HG02759 (cell line): ENCODE measurements at regions not wholly inside any gene's neighbourhood (a gene's known extent, or its start where the extent isn't known, plus 50 kb on each side); places are given as distances from the start of the nearest gene placed in this dataset.

Source experiments
- ATAC-seq: cut with Tn5 transposase; IDR thresholded peaks from one replicate; pipeline ENCODE4 v1.9.1; 2021; ENCODE audit warnings: mild to moderate bottlenecking, moderate library complexity; ENCODE audit not compliant: unreplicated experiment

- no peak for ATAC-seq
Observed at GRCh38 chr7:21200503-21200902, 227.4 kb upstream of the SP4 start.

GRCh38 chr7:21214657-21215056 is 213.2 kb upstream of the SP4 start:
- no peak for ATAC-seq

GRCh38 chr7:21215307-21215706 is 212.6 kb upstream of the SP4 start:
- ATAC-seq: no peak

- ATAC-seq: no peak
Observed at GRCh38 chr7:21217365-21217764, 210.5 kb upstream of the SP4 start.

- no peak for ATAC-seq
Observed at GRCh38 chr7:21218155-21218554, 209.7 kb upstream of the SP4 start.

- no peak for ATAC-seq
Observed at GRCh38 chr7:21221130-21221529, 206.8 kb upstream of the SP4 start.

GRCh38 chr7:21238400-21239116 is 189.3 kb upstream of the SP4 start:
- no peak for ATAC-seq

- ATAC-seq: no peak
Observed at GRCh38 chr7:21243265-21243664, 184.6 kb upstream of the SP4 start.

GRCh38 chr7:21251151-21251800 is 176.6 kb upstream of the SP4 start:
- ATAC-seq: no peak

GRCh38 chr7:21253740-21254687 is 173.9 kb upstream of the SP4 start:
- ATAC-seq: peak; percentile 65

GRCh38 chr7:21256310-21256877 is 171.5 kb upstream of the SP4 start:
- no peak for ATAC-seq

GRCh38 chr7:21260939-21261338 is 166.9 kb upstream of the SP4 start:
- ATAC-seq: no peak

- ATAC-seq: peak; percentile 74
Observed at GRCh38 chr7:21261627-21262594, 166.0 kb upstream of the SP4 start.

- no peak for ATAC-seq
Observed at GRCh38 chr7:21269021-21269420, 158.9 kb upstream of the SP4 start.

GRCh38 chr7:21276471-21277035 is 151.3 kb upstream of the SP4 start:
- no peak for ATAC-seq

GRCh38 chr7:21278944-21279343 is 148.9 kb upstream of the SP4 start:
- no peak for ATAC-seq

- ATAC-seq: no peak
Observed at GRCh38 chr7:21281193-21281592, 146.7 kb upstream of the SP4 start.

GRCh38 chr7:21293771-21294170 is 134.1 kb upstream of the SP4 start:
- ATAC-seq: no peak

GRCh38 chr7:21299766-21300165 is 128.1 kb upstream of the SP4 start:
- ATAC-seq: no peak

- no peak for ATAC-seq
Observed at GRCh38 chr7:21300692-21301091, 127.2 kb upstream of the SP4 start.
